Heart right ventricle (tissue), 16 donors: ENCODE measurements at regions not wholly inside any gene's neighbourhood (a gene's known extent, or its start where the extent isn't known, plus 50 kb on each side); places are given as distances from the start of the nearest gene placed in this dataset.

Experiments used
- ATAC-seq, 8 donors: fragments of 200-7000 bp; cut with Tn5 transposase; one replicate each; pipeline ENCODE4 v1.9.1; 2020; ENCODE audit warnings: mild to moderate bottlenecking in 8 of 8, moderate library complexity in 8 of 8, moderate number of reproducible peaks in 1 of 8
- DNase-seq, 2 donors: peaks; one replicate each; pipeline ENCODE4 v3.0.0-alpha.2; 2020
- H3K27ac ChIP-seq, 10 donors: fragments of 200-600 bp; sonication (generic) in 2 of 10; one replicate each; pipeline versions ENCODE4 v1.5.0 to v1.8.0; 2020 to 2022; ENCODE audit warnings: mild to moderate bottlenecking in 3 of 10
- H3K27me3 ChIP-seq, 7 donors: fragments of 200-600 bp; one replicate each; pipeline ENCODE4 v1.8.0; 2021 to 2022; ENCODE audit warnings: mild to moderate bottlenecking in 2 of 7
- H3K36me3 ChIP-seq, 9 donors: fragments of 200-600 bp; sonication (generic) in 1 of 9; one replicate each; pipeline versions ENCODE4 v1.5.0 to v1.8.0; 2020 to 2022; ENCODE audit warnings: mild to moderate bottlenecking in 2 of 9
- H3K4me1 ChIP-seq, 9 donors: fragments of 200-600 bp; sonication (generic) in 1 of 9; one replicate each; pipeline versions ENCODE4 v1.5.0 to v1.8.0; 2020 to 2022; ENCODE audit warnings: mild to moderate bottlenecking in 4 of 9
- H3K4me3 ChIP-seq, 10 donors: fragments of 200-600 bp; sonication (generic) in 2 of 10; one replicate each; pipeline versions ENCODE4 v1.5.0 to v1.8.0; 2020 to 2022; ENCODE audit warnings: mild to moderate bottlenecking in 7 of 10, moderate library complexity in 2 of 10
- H3K9me3 ChIP-seq, 11 donors: fragments of 200-600 bp in 10 of 11; sonication (generic) in 2 of 11; one replicate each; pipeline versions ENCODE4 v1.5.0 to v1.8.0; 2013 to 2022; ENCODE audit warnings: mild to moderate bottlenecking in 2 of 11, control low read depth in 1 of 11, moderate library complexity in 1 of 11
- CTCF ChIP-seq, 9 donors: fragments of 200-600 bp; sonication (generic) in 2 of 9; IDR thresholded peaks; one replicate each; pipeline versions ENCODE4 v1.5.0 to v1.8.0; 2021 to 2022; ENCODE audit warnings: antibody characterized with exemption in 9 of 9, mild to moderate bottlenecking in 5 of 9, moderate library complexity in 1 of 9
- WGBS, 2 donors: extraction: QIAGEN DNeasy Blood & Tissue Kit; methylation state at CpG; one replicate each; pipeline ENCODE4 v1.1.7; 2013; ENCODE audit warnings: inconsistent platforms in 1 of 2; 5-methylcytosine and 5-hydroxymethylcytosine counted together
- intact Hi-C, 10 donors: fragments of 100-400 bp; cut with DNase I; formaldehyde crosslinking; loops; one replicate each; pipeline versions ENCODE4 v1.11.1 to v1.14.2; 2022
- donor health status: Arrhythmogenic right ventricular cardiomyopathy.
- donor health status: ischemic (EF 13 %, LVEDD 7.1; RV severe dilation, severe dysfunction).
- donor health status: healthy with polysubstance abuse.
- donor health status: DM: no; HTN: yes; CAD: no.
- donor health status: DM: no; HTN: no; CAD: no.
- donor health status: ischemic (EF 25% LVEDD 6.9; RV normal size, moderate dysfunction).
- donor health status: ischemic (EF 25% LVEDD 5.7; RV mildly dilated, moderate dysfunction).
- donor health status: healthy.
- donor health status: DM: yes; HTN: yes; CAD: no.
- donor health status: Ischemic cardiomyopathy.
- donor health status: ischemic (EF 35%, LVEDD 5.7; RV mildly dilated, moderate dysfunction).
- donor health status: nonischemic (EF 11% LVEDD 7.7; RV severe dilation, severe dysfunction).
- donor health status: DM: yes; HTN: yes; CAD: no.
- donor health status: PGD.
- donor health status: ischemic (EF 29% LVEDD 5.4; RV normal size, mild dysfunction).
- donor health status: nonischemic (EF 23%, LVEDD 6.1; RV moderate dilation, normal function).

DNA sequence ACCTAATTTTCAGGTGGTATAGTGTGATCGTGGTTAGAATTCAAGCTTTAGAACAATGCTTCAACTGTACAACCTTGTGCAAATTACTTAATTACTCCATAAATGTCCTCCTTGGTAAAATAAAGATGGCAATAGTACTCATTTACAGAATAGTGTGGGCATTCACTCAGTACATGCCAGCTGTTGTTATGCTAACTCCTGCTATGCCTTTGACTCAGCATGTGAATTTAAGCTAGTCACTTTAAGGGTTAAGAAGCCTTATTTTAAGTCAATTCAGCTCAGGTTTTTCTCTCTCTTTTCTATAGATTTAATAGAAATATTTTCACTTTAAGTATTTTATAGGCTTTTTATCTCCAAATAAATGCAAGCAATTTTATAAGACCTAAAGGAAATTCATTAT lies 335.6 kb upstream of the ITGA1 start:
- 94 to 98% methylated on average over 1 of the region's 1 CpG for WGBS, 2 donors
- no peak for TF ChIP-seq CTCF (IDR thresholded peaks at IDR 0.05)
- intact Hi-C loops, result no loop called here
- Histone ChIP-seq H3K27ac (no peak overlapping the region), H3K36me3 (no peaks in the 10 kb centered on the region), H3K4me3 (no peak overlapping the region), H3K27me3 (peaks cover 0 to 6% (median 0%) of the 10 kb centered on the region in 7 donors), H3K4me1 (no peaks in the 10 kb centered on the region), H3K9me3 (no peaks in the 10 kb centered on the region)
- DNase-seq (no peak), ATAC-seq (no peak)

DNA sequence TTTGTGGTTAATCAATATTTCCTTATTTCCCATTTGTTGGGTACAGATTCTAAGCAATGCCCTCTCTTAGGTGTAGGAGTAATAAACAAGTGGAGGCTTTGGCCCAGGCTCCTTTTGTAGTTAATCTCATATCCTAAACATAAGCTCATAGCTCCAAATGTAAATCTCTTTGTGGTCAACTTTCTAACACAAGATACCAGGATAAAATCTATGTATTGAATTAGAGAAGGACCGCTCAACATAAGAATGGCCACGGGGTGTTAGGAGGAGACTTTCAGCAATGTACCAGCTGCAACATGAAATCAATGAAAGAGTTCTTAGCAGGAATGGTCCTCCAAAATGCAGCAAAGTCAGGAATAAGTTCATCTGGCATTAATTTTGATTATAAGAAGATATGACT lies 334.5 kb upstream of the ITGA1 start:
- 80 to 87% methylated on average over 2 of the region's 2 CpGs for WGBS, 2 donors
- no peaks in the 10 kb centered on the region for H3K4me1 ChIP-seq
- intact Hi-C loops, result no loop called here

DNA sequence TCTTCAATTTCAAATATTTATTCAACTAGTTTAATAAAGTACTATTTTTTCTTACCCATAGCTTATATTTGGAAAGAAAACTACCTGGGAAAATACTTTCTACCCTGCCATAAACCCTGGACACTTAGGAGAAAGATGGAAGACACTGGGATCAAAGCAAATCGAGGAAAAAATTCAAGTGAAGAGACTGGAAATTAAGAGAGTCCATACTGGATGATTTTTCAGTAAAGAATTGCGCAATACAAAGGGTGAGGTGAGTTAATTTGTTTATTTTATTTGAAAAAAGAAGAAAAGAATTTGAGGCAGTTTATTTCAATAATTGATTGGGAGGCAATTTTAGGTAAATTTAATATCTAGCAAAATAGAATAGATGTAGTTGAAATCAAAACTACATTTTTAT lies 331.8 kb upstream of the ITGA1 start:
- WGBS, 2 donors, result 87 to 93% methylated on average over 2 of the region's 2 CpGs
- no peaks in the 10 kb centered on the region for H3K36me3 ChIP-seq
- DNase-seq, result no peak
- H3K27ac ChIP-seq, result no peak overlapping the region
- no peaks in the 10 kb centered on the region for H3K9me3 ChIP-seq
- H3K4me1 ChIP-seq, result no peaks in the 10 kb centered on the region
- no peak overlapping the region for H3K4me3 ChIP-seq
- ATAC-seq, result no peak
- TF ChIP-seq CTCF (IDR thresholded peaks at IDR 0.05), result no peak
- intact Hi-C loops, result no loop called here
- peaks cover 0 to 6% (median 0%) of the 10 kb centered on the region in 7 donors for H3K27me3 ChIP-seq

More for the DNA sequence above, 334.5 kb upstream of the ITGA1 start:
- ATAC-seq (no peak), DNase-seq (no peak)
- TF ChIP-seq CTCF (IDR thresholded peaks at IDR 0.05), result no peak
- Histone ChIP-seq H3K27ac (no peak overlapping the region), H3K27me3 (peaks cover 0 to 6% (median 0%) of the 10 kb centered on the region in 7 donors), H3K9me3 (no peaks in the 10 kb centered on the region), H3K4me3 (no peak overlapping the region), H3K36me3 (no peaks in the 10 kb centered on the region)

- 28 to 39% methylated on average over 2 of the region's 2 CpGs for WGBS, 2 donors
- no peak for TF ChIP-seq CTCF (IDR thresholded peaks at IDR 0.05)
- H3K4me1 ChIP-seq, result no peaks in the 10 kb centered on the region
- no peak for ATAC-seq
- intact Hi-C loops, result no loop called here
- DNase-seq, result no peak
- H3K4me3 ChIP-seq, result no peak overlapping the region
- no peaks in the 10 kb centered on the region for H3K36me3 ChIP-seq
- no peak overlapping the region for H3K27ac ChIP-seq
- H3K27me3 ChIP-seq, result peaks cover 0 to 6% (median 0%) of the 10 kb centered on the region in 7 donors
- H3K9me3 ChIP-seq, result no peaks in the 10 kb centered on the region
Measured at GRCh38 chr5:52457810-52458209, 329.9 kb upstream of the ITGA1 start.

- ATAC-seq (no peak), DNase-seq (no peak)
- Histone ChIP-seq H3K4me1 (no peaks in the 10 kb centered on the region), H3K27me3 (no peaks in the 10 kb centered on the region), H3K4me3 (no peak overlapping the region), H3K36me3 (no peaks in the 10 kb centered on the region), H3K27ac (no peak overlapping the region), H3K9me3 (no peaks in the 10 kb centered on the region)
- intact Hi-C loops, result no loop called here
- no peak for TF ChIP-seq CTCF (IDR thresholded peaks at IDR 0.05)
- 85 to 87% methylated on average over 4 of the region's 4 CpGs for WGBS, 2 donors
Measured at GRCh38 chr5:52466113-52466512, 321.6 kb upstream of the ITGA1 start.
